Testis (tissue), 2 donors: ENCODE measurements at regions not wholly inside any gene's neighbourhood (a gene's known extent, or its start where the extent isn't known, plus 50 kb on each side); places are given as distances from the start of the nearest gene placed in this dataset.

Experiments used
- DNase-seq: peaks from one replicate; pipeline ENCODE4 v3.0.0-alpha.2; 2019
- H3K27ac ChIP-seq, 2 donors: fragments of 200-600 bp; sonication (generic); one replicate each; pipeline ENCODE4 v1.5.1; 2019
- H3K27me3 ChIP-seq: fragments of 200-600 bp; sonication (generic); one replicate; pipeline ENCODE4 v1.5.1; 2019
- H3K36me3 ChIP-seq: fragments of 200-600 bp; sonication (generic); one replicate; pipeline ENCODE4 v1.5.1; 2017; ENCODE audit warnings: low read depth; ENCODE audit errors: missing control alignments
- H3K4me1 ChIP-seq: fragments of 200-600 bp; sonication (generic); one replicate; pipeline ENCODE4 v1.5.1; 2019
- H3K4me3 ChIP-seq, 2 donors: fragments of 200-600 bp; sonication (generic); one replicate each; pipeline ENCODE4 v1.5.1; 2017 to 2019
- H3K9me3 ChIP-seq: fragments of 200-600 bp; sonication (generic); one replicate; pipeline ENCODE4 v1.5.1; 2017
- CTCF ChIP-seq, 3 experiments: fragments of 450-650 bp in 2 of 3; fragments of 200-600 bp in 1 of 3; sonication (generic) in 1 of 3; IDR thresholded peaks; one replicate each; pipeline ENCODE4 v1.5.1; 2016 to 2019; ENCODE audit warnings: antibody characterized with exemption in 3 of 3, mild to moderate bottlenecking in 2 of 3, moderate library complexity in 1 of 3
- POLR2A ChIP-seq: fragments of 450-650 bp; IDR thresholded peaks from one replicate; pipeline ENCODE4 v1.6.1; 2017; ENCODE audit warnings: antibody characterized with exemption, mild to moderate bottlenecking, moderate library complexity
- WGBS, 2 donors: methylation state at CpG; one replicate each; pipeline ENCODE4 v1.1.5; 2018; 5-methylcytosine and 5-hydroxymethylcytosine counted together
- intact Hi-C: fragments of 100-400 bp; cut with DNase I; formaldehyde crosslinking; loops from one replicate; pipeline ENCODE4 v1.15.1; 2023; ENCODE audit warnings: low total_unique reads

GRCh38 chr20:40467703-40468411 lies 221.2 kb downstream of the MAFB start:
- 90% methylated on average over 8 of the region's 8 CpGs for WGBS, 2 donors
- Histone ChIP-seq H3K36me3 (no peaks in the 10 kb centered on the region), H3K4me3 (no peak overlapping the region), H3K27ac (no peak overlapping the region), H3K27me3 (no peaks in the 10 kb centered on the region), H3K9me3 (no peaks in the 10 kb centered on the region), H3K4me1 (peaks cover 21% of the 10 kb centered on the region)
- intact Hi-C loops: no loop called here
- no peak for TF ChIP-seq CTCF (IDR thresholded peaks at IDR 0.05)
- TF ChIP-seq POLR2A: no peak
- DNase-seq: no peak

GRCh38 chr20:40467067-40467466 lies 222.0 kb downstream of the MAFB start:
- DNase-seq: peak; percentile 31
- H3K36me3 ChIP-seq: no peaks in the 10 kb centered on the region
- no peak overlapping the region for H3K4me3 ChIP-seq
- TF ChIP-seq CTCF (IDR thresholded peaks at IDR 0.05): no peak
- TF ChIP-seq POLR2A: no peak
- 64 to 89% methylated on average over 2 to 3 of the region's 3 CpGs for WGBS, 2 donors
- intact Hi-C loops: no loop called here
- no peaks in the 10 kb centered on the region for H3K27me3 ChIP-seq
- H3K9me3 ChIP-seq: no peaks in the 10 kb centered on the region
- H3K4me1 ChIP-seq: peaks cover 21% of the 10 kb centered on the region
- H3K27ac ChIP-seq: no peak overlapping the region

GRCh38 chr20:40464731-40465208 lies 224.3 kb downstream of the MAFB start:
- Histone ChIP-seq H3K36me3 (no peaks in the 10 kb centered on the region), H3K27me3 (no peaks in the 10 kb centered on the region), H3K4me1 (peaks cover 5% of the 10 kb centered on the region), H3K4me3 (no peak overlapping the region), H3K27ac (no peak overlapping the region), H3K9me3 (no peaks in the 10 kb centered on the region)
- no peak for DNase-seq
- TF ChIP-seq CTCF (IDR thresholded peaks at IDR 0.05) (no peak), POLR2A (no peak)
- intact Hi-C loops: no loop called here
- 80 to 91% methylated on average over 2 of the region's 2 CpGs for WGBS, 2 donors

GRCh38 chr20:40463171-40463570 lies 225.9 kb downstream of the MAFB start:
- 44 to 60% methylated on average over 1 to 6 of the region's 6 CpGs for WGBS, 2 donors
- DNase-seq: no peak
- TF ChIP-seq POLR2A: no peak
- no peak for TF ChIP-seq CTCF (IDR thresholded peaks at IDR 0.05)
- peaks cover 4% of the 10 kb centered on the region for H3K4me1 ChIP-seq
- no peak overlapping the region for H3K27ac ChIP-seq
- no peak overlapping the region for H3K4me3 ChIP-seq
- intact Hi-C loops: no loop called here
- H3K9me3 ChIP-seq: no peaks in the 10 kb centered on the region
- H3K27me3 ChIP-seq: no peaks in the 10 kb centered on the region
- no peaks in the 10 kb centered on the region for H3K36me3 ChIP-seq

GRCh38 chr20:40462566-40462965 lies 226.5 kb downstream of the MAFB start:
- intact Hi-C loops: no loop called here
- H3K9me3 ChIP-seq: no peaks in the 10 kb centered on the region
- peaks cover 4% of the 10 kb centered on the region for H3K4me1 ChIP-seq
- no peak overlapping the region for H3K27ac ChIP-seq
- no peak for TF ChIP-seq CTCF (IDR thresholded peaks at IDR 0.05)
- no peak for TF ChIP-seq POLR2A
- no peak for DNase-seq
- no peaks in the 10 kb centered on the region for H3K27me3 ChIP-seq
- H3K36me3 ChIP-seq: no peaks in the 10 kb centered on the region
- no peak overlapping the region for H3K4me3 ChIP-seq
- 54 to 67% methylated on average over 1 of the region's 1 CpG for WGBS, 2 donors
